ENCODE measurements at regions not wholly inside any gene's neighbourhood (a gene's known extent, or its start where the extent isn't known, plus 50 kb on each side); places are given as distances from the start of the nearest gene placed in this dataset.

GRCh38 chr1:208616776-208617175 lies 372.6 kb upstream of the PLXNA2 start:
- TF ChIP-seq ZFX (IDR thresholded peaks at IDR 0.05; ENCODE audit: borderline replicate concordance), result no peak
- TF ChIP-seq, protein P1, sequence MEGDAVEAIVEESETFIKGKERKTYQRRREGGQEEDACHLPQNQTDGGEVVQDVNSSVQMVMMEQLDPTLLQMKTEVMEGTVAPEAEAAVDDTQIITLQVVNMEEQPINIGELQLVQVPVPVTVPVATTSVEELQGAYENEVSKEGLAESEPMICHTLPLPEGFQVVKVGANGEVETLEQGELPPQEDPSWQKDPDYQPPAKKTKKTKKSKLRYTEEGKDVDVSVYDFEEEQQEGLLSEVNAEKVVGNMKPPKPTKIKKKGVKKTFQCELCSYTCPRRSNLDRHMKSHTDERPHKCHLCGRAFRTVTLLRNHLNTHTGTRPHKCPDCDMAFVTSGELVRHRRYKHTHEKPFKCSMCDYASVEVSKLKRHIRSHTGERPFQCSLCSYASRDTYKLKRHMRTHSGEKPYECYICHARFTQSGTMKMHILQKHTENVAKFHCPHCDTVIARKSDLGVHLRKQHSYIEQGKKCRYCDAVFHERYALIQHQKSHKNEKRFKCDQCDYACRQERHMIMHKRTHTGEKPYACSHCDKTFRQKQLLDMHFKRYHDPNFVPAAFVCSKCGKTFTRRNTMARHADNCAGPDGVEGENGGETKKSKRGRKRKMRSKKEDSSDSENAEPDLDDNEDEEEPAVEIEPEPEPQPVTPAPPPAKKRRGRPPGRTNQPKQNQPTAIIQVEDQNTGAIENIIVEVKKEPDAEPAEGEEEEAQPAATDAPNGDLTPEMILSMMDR (IDR thresholded peaks at IDR 0.05), result no peak
- no peak overlapping the region for H3K27ac ChIP-seq

GRCh38 chr1:208628022-208628914 lies 384.1 kb upstream of the PLXNA2 start:
- TF ChIP-seq, protein P1 (IDR thresholded peaks at IDR 0.05), result no peak
- no peak for TF ChIP-seq ZFX (IDR thresholded peaks at IDR 0.05; ENCODE audit: borderline replicate concordance)
- no peak overlapping the region for H3K27ac ChIP-seq

DNA sequence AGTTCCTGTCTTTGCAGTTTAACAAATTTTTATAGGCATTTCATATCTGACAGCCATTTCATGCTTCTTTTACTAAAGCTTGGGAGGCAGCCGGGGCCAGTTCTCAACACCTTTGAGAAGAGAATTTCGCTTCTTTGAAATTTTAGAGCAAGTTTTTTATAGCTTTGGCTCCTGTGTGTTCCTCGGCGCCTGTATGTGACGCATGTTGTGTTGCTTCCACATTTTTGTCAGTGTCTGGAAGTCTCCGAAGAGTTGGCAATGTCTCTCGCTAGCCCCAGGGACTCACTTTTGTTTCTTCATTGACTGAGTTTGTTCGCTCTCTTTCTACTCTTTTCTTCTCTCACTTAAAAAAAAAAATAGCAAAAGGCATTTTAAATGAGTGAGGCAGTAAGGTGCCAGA lies 386.9 kb upstream of the PLXNA2 start:
- no peak overlapping the region for H3K27ac ChIP-seq
- TF ChIP-seq, protein P1 (IDR thresholded peaks at IDR 0.05), result no peak
- TF ChIP-seq ZFX (IDR thresholded peaks at IDR 0.05; ENCODE audit: borderline replicate concordance), result no peak

DNA sequence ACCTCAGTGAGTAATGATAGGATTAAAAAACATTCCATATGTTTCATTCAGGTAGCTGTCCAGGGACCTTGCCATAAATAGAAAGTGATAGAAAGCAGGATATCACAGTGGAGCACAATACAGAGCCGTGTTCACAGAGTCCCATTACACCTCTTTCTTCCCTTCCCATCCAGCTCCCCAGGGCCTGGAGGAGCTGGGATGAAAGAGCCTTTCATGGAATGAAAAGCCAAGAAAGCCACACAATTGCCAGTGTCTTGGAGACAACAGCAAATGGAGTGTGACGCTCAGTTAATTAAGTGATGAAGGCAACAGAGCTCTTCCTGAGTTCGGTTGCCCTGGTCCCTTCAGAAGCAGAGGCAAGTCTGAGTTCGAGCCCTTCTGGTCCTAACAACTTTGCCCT lies 387.3 kb upstream of the PLXNA2 start:
- TF ChIP-seq, protein P1 (IDR thresholded peaks at IDR 0.05), result no peak
- no peak for TF ChIP-seq ZFX (IDR thresholded peaks at IDR 0.05; ENCODE audit: borderline replicate concordance)
- H3K27ac ChIP-seq, result no peak overlapping the region

- H3K27ac ChIP-seq, result no peak overlapping the region
- TF ChIP-seq, protein P1 (IDR thresholded peaks at IDR 0.05), result no peak
- TF ChIP-seq ZFX (IDR thresholded peaks at IDR 0.05; ENCODE audit: borderline replicate concordance), result no peak
Observed at GRCh38 chr1:208634346-208635140, 390.4 kb upstream of the PLXNA2 start.

- no peak for TF ChIP-seq ZFX (IDR thresholded peaks at IDR 0.05; ENCODE audit: borderline replicate concordance)
- TF ChIP-seq, protein P1 (IDR thresholded peaks at IDR 0.05), result no peak
- no peak overlapping the region for H3K27ac ChIP-seq
Observed at GRCh38 chr1:208637181-208637580, 393.0 kb upstream of the PLXNA2 start.

DNA sequence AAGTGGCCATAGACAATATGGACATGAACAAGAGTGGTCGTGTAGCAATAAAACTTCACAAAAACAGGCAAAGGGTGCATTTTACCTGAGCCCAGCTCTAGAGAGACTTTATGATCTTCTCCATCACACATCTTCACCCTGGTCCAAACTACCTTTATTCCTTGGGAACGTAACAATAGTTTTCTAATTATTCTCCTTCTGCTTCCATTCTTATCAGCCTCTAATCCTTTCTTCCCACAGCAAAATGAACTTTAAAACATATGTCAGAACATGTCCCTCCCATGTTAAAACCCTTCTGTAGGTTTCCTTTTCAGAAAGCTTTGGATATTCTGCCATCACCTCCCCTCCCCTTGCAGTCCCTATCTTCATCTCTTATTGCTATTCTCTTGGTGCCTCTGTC lies 395.2 kb upstream of the PLXNA2 start:
- H3K27ac ChIP-seq, result no peak overlapping the region
- no peak for TF ChIP-seq ZFX (IDR thresholded peaks at IDR 0.05; ENCODE audit: borderline replicate concordance)
- TF ChIP-seq, protein P1 (IDR thresholded peaks at IDR 0.05), result no peak
